ENCODE measurements at regions not wholly inside any gene's neighbourhood (a gene's known extent, or its start where the extent isn't known, plus 50 kb on each side); places are given as distances from the start of the nearest gene placed in this dataset.
"Not testable (repeated sequence)": the region's sequence is repeated elsewhere in the genome, so short reads cannot be mapped to it uniquely, and the experiment has no call there.

DNA sequence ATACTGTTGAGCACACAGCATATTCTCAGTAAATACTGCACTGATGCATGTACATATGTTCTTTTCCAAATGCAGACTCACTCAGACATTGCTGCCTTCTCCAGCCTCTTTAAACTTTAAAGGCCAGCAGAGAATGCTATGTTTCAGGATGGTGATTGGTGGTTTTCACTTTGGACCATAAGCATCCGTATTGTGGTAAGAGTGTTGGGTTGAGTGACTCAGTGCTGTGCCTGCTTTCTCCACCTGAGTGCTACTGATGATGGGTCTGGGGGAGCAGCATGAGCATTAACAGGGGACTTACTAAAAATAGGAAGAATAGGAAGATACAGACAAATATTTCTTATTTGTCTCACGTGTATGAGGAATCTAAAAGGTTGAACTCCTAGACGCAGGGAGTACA is 56.3 kb upstream of the ZNF92 start:
- DNase-seq: no peak

- DNase-seq: no peak
These were observed 62.9 kb upstream of the ZNF92 start for GRCh38 chr7:65310761-65311160.

DNA sequence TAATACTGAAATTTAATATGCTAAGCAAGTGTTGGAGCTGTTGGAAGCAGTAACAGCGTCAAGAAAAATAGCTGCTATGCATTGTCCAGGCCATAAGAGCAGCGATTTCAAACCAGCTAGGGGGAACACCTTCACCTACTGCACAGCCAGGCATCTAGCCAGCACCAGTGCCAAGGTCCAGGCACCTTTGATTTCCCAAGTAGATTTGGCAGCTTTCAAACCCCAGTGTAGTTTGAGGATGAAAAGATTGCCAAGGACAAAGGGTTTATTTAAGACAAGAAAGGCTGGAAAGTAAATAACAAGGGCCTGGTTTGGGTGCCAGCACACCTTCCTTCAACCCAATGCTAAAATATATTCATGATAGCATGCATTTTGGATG is 65.4 kb upstream of the ZNF92 start:
- DNase-seq: no peak

DNA sequence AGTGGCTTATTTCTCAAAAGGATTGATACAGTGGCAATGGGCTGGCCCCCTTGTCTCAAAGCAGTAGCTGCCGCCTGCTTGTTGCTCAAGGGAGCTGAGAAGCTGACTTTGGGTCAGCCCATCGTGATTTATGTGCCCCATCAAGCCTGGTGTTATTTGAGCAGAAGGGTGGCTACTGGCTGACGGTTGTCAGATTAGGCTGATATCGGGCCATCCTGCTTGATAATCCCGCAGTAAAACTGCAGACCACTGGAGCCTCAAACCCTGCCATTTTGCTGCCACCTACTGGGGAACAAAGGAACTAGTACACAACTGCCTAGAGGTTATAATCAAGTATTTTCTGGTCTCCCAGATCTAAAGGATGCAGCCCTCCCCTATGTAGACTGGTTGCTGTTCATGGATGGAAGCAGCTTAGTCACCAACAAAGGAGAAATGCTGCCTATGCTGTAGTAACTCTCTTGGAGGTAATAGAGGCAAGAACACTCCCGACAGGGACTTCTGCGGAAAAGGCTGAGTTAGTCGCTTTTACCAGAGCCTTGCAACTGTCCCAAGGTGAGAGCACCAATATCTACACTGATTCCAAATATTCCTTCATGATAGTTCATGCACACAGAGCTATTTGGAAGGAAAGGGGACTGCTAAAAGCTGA is 65.9 kb upstream of the ZNF92 start:
- DNase-seq: peak; percentile 57

DNA sequence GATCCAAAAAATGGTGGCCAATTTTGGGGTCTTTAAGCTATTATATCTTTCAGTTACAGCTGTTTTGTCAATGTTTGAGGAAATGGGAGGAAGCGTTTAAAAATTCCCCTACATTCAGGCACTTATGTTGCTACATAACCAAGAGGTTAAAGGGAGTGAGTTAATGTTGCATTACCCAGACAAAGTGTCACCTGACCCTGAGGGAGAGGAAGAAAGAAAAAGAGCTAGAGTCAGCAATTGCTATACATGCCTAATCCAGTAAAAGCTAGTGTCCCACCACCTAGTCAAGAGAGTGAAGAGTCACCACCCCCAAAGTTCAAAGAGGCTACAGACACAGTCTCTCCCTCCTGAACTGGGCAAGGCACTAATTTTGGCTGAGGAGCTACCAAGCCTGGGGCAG is 69.5 kb upstream of the ZNF92 start:
- no peak for DNase-seq

- no peak for DNase-seq
These were observed 70.8 kb upstream of the ZNF92 start for GRCh38 chr7:65302883-65303282.

DNA sequence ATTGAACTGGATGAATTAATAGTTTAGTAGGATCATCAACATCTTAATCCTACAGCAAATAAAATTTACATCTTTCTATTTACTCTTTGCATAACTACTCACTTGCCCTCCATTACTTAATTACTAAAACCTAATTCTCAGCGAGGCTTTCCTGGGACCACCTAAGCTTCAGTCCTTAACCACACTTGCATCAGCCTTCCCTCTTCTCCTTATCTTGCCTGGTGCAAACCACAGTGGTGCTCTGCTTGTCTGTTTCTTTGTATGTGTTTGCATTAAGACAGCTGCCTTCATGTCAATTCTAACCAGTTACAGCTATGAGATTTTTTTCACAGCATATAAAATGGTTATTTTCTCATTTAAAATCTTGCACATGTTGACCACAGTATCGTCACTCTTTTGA is 72.6 kb upstream of the ZNF92 start:
- DNase-seq: no peak

GRCh38 chr7:65295409-65295808 is 78.2 kb upstream of the ZNF92 start:
- no peak for DNase-seq

DNA sequence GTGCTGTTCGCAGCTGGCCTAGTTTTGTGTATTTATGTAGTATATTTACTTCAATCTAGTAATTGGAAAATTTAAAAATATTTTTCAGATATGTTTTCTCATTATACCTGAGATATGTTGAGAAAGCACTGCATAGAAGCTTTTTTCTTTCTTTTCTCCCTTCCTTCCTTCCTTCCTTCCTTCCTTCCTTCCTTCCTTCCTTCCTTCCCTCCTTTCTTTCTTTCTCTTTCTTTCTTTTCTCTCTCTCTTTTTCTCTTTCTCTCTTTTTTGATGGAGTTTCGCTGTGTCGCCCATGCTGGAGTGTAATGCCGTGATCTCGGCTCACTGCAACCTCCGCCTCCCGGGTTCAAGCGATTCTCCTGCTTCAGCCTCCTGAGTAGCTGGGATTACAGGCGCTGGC is 83.3 kb upstream of the ZNF92 start:
- not testable (repeated sequence) for DNase-seq

- no peak for DNase-seq
These were observed 86.6 kb upstream of the ZNF92 start for GRCh38 chr7:65287023-65287422.

DNA sequence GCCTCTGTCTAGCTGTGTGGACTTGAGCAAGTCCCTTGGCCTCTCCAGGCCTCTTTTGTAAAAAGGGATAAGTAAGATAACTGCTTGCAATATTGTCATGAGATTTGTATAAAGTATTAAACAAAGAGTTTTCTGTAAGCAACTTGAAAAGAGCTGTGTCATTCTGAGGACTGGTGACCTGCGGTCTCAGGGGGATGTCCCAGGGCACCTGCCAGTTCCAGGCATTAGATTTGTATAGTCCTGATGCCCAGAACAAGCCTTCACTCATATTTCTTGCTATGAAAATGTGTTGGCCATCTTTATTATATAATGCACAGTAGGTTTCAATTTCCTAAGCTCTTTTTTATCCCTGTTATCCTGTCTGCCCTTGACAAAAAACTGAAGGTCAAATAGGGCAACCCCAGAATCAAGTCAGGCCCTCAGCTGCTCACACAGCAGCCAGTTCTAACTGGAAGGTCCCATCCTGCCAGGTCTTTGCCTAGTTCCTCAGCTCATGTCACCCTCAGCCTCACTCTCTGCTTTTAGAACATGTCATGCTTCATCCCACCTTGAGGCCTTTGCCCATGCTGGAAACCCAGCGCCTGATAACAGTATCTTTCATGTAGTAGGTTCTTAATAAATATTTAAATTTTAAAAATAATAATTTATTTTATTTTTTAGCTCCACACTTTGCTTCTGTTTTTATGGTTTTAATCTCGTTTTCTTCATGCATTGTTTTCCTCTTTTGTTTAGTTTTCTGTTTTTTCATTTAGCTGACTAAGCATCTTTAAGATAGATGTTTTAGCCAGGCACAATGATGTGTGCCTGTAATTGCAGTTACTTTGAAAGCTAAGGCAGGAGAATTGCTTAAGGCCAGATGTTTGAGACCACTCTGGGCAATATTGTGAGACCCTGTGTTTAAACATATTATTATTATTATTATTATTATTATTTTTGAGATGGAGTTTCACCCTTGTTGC is 87.5 kb upstream of the ZNF92 start:
- DNase-seq: no peak

GRCh38 chr7:65285241-65285640 is 88.4 kb upstream of the ZNF92 start:
- DNase-seq: not testable (repeated sequence)

- no peak for DNase-seq
These were observed 93.9 kb upstream of the ZNF92 start for GRCh38 chr7:65279795-65280194.

GRCh38 chr7:65276822-65277221 is 96.8 kb upstream of the ZNF92 start:
- DNase-seq: no peak

DNA sequence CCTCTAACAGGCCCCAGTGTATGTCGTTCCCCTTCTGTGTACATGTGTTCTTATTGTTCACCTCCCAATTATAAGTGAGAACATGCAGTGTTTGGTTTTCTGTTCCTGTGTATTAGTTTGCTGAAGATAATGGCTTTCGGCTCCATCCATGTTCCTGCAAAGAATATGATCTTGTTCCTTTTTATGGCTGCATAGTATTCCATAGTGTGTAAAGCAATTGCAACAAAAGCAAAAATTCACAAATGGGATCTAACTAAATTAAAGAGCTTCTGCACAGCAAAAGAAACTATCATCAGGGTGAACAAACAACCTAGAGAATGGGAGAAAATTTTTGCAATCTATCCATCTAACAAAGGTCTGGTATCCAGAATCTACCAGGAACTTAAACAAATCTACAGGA is 102.2 kb upstream of the ZNF92 start:
- DNase-seq: not testable (repeated sequence)

- no peak for DNase-seq
These were observed 104.4 kb upstream of the ZNF92 start for GRCh38 chr7:65269150-65269856.

GRCh38 chr7:65268782-65269149 is 104.9 kb upstream of the ZNF92 start:
- DNase-seq: no peak

- no peak for DNase-seq
These were observed 107.6 kb upstream of the ZNF92 start for GRCh38 chr7:65265933-65266519.

DNA sequence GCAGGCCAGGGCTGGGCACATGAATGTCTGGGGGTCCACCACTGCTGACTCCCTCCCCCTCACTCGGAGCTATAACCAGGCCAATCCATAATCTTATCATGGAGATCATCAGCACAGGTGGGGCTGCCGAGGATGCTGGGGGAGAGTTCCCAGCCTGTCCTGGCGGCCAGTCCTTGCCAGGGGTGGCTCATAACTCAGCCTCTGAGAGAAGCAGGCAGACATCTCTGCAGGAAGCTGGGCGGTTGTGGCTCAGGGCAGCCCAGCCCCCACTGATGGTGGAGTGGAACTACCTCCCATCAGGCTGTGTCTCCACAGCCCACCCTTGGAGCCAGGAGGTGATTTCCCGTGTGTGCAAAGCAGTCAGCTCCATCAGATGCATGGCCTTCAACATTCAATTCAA is 109.4 kb upstream of the ZNF92 start:
- no peak for DNase-seq

- not testable (repeated sequence) for DNase-seq
These were observed 113.0 kb upstream of the ZNF92 start for GRCh38 chr7:65260673-65261072.

GRCh38 chr7:65259864-65260525 is 113.7 kb upstream of the ZNF92 start:
- DNase-seq: not testable (repeated sequence)

GRCh38 chr7:65254061-65254460 is 119.6 kb upstream of the ZNF92 start:
- no peak for DNase-seq
